AG10803 (cell line): ENCODE measurements at regions not wholly inside any gene's neighbourhood (a gene's known extent, or its start where the extent isn't known, plus 50 kb on each side); places are given as distances from the start of the nearest gene placed in this dataset.

Experiments used
- DNase-seq: peaks from one replicate; pipeline ENCODE4 v3.0.0; 2010; ENCODE audit warnings: low read depth
- H3K4me3 ChIP-seq: 2 replicates; pipeline ENCODE4 v1.5.1; 2011; ENCODE audit warnings: mild to moderate bottlenecking, low read length, control low read depth
- TF ChIP-seq, protein P1 (sequence below): conservative IDR thresholded peaks from 2 replicates; pipeline ENCODE4 v1.5.1; 2011; ENCODE audit warnings: mild to moderate bottlenecking, low read length, control low read depth, inconsistent platforms

DNA sequence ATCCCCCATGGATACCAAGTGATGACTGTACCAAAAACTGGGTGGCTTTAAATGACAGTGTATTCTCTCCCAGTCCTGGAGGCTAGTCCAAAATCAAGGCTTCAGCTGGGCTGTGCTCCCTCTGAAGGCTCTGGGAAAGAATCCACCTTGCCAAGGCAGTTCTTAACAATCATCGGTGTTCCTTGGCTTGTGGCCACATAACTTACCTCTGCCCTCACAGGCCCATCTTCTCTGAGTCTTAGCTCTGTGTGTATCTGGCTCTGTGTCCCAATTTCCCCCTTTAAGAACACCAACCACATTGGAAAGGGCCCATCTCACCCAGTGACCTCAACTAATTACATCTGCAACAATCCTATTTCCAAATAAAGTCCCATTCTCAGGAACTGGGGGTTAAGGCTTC, 503.0 kb upstream of the PROK2 start:
- TF ChIP-seq, protein P1, sequence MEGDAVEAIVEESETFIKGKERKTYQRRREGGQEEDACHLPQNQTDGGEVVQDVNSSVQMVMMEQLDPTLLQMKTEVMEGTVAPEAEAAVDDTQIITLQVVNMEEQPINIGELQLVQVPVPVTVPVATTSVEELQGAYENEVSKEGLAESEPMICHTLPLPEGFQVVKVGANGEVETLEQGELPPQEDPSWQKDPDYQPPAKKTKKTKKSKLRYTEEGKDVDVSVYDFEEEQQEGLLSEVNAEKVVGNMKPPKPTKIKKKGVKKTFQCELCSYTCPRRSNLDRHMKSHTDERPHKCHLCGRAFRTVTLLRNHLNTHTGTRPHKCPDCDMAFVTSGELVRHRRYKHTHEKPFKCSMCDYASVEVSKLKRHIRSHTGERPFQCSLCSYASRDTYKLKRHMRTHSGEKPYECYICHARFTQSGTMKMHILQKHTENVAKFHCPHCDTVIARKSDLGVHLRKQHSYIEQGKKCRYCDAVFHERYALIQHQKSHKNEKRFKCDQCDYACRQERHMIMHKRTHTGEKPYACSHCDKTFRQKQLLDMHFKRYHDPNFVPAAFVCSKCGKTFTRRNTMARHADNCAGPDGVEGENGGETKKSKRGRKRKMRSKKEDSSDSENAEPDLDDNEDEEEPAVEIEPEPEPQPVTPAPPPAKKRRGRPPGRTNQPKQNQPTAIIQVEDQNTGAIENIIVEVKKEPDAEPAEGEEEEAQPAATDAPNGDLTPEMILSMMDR: no peak
- no peak for DNase-seq
- H3K4me3 ChIP-seq: no peak overlapping the region

DNA sequence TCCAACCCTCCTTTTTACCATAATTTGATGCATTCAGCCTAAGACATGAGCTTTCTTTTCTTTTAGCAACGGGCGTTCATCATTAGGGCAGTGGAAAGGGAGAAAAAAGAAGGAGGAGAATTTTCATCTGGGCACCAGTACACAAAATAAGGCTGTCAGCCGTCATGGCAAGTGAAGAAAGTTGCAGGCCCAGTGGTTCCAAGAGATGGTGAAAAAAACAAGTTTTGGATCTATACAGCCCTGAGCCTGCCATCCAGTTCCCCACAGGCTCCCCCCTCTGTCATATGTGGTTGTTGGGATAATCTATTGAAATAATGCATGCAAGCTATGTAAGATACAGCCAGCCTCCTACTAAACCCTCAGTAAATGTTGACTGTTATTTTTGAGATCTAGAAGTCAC, 500.6 kb upstream of the PROK2 start:
- no peak for DNase-seq
- no peak overlapping the region for H3K4me3 ChIP-seq
- TF ChIP-seq, protein P1: no peak

DNA sequence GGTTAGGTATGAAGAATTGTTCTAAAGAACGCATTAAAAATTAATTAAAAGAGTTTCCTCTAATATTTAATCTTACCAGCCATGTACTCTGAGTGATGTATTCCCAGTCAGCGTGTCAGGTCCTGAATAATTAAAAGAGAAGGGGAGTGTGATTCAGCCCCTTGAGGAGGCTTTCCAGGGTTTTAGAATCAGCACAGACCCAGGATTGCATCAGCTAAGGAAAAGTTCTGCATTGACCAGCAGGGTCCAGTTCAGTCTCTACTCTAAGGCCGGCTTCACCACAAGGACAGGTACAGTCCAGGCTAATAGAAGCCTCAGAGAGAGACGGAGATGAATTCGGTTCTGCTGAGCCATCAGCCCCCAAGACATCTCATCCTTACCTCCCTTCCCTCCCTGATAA, 499.5 kb upstream of the PROK2 start:
- DNase-seq: no peak
- TF ChIP-seq, protein P1: no peak
- no peak overlapping the region for H3K4me3 ChIP-seq

DNA sequence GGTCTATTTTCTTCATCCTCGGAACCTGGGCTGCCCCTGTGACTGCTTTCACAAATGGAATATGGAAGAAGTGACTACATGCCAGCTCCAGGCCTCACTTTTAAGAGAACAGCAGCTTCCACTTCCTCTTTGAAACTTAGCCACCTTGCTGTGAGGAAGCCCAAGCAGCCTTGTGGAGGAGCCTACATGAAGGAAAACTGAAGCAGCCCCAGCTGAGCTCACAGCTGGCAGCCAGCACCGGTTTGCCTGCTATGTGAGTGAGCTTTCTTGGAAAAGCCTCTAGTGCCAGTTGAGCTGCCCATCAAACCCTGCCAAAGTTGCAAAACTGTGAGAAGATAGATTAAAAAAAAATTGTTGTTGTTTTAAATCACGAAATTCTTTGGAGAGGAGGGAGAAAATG, 498.0 kb upstream of the PROK2 start:
- H3K4me3 ChIP-seq: no peak overlapping the region
- TF ChIP-seq, protein P1: no peak
- no peak for DNase-seq

DNA sequence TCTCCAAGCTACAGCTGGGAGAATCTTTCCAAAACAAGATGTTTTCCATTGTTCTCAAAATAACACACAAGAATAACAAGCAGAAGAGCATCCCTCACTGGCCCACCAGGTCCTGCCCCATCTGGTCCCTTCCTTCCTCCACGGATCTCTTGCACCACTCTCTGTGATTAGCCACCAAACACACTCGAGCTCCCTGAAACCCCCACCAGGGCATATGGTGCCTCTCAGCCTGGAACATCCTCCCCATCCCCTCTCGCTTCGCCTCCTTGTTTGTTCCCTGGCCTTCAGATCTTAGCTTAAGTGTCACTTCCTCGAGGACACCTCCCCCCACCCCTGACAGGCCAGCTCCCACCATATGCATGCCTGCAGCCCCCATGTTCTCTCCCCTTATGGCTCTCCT, 496.6 kb upstream of the PROK2 start:
- TF ChIP-seq, protein P1: no peak
- DNase-seq: no peak
- no peak overlapping the region for H3K4me3 ChIP-seq

DNA sequence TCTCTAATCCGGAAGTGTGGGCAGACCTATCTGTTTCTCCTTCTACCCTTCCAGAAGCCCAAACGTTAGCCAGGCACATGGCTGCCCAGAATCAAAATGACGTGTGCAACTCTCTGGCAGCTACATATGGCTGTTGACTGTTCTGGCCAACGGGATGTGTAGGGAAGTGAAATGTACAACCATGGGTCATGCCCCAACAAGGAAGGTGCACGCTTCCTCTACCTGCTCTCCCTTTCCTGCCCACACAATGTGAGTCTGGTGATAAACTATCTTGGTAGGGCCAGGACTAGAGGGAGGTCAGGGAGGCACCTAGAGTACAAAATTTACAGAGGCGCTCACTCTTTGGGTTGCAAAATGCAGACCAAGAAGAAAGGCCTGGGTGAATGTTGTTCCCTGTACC, 495.9 kb upstream of the PROK2 start:
- TF ChIP-seq, protein P1: no peak
- no peak for DNase-seq
- H3K4me3 ChIP-seq: no peak overlapping the region

DNA sequence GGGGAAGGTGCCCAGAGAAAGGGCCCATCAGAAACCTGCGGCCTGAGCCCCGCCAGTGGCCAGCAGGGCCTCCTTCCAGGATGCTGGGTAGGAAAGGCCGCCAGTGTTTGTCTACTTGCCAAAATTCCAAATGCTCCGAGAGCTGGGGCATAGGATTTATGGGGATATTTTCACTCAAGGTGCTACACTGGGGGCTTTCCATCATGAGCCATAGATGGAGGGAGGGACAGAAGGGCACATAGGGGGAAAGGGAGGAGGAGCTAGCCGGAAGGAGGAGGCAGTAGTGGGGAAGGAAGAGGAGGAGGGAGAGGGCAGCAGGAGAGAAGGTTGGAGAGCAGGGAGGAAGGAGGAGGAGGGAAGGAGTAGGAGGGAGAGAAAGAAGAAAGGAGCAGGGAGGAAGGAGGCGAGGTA, 494.7 kb upstream of the PROK2 start:
- TF ChIP-seq, protein P1: no peak
- DNase-seq: no peak
- H3K4me3 ChIP-seq: no peak overlapping the region
